ENCODE measurements at regions not wholly inside any gene's neighbourhood (a gene's known extent, or its start where the extent isn't known, plus 50 kb on each side); places are given as distances from the start of the nearest gene placed in this dataset.

DNA sequence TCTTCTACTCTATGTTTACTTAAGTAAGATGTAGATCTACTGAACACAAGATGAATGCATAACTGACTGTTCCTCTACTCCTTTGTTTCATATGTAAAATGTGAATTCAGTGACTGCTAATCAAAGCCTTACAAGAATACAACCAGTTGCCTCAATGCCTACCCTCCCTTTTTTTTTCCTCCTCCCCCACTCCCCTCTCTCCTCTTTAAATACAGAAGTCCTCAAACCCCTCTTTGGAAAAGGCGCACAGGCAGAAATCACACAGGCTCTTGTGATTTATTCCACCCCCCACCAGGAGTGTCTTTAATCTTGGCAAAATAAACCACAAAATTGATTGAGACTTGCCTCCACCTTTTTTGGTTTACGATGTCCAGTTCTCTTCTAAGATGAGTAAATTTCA is 398.5 kb downstream of the DMAC1 start:
- no peak for DNase-seq (ENCODE audit: low read depth, low spot score)
- TF ChIP-seq, protein P1, sequence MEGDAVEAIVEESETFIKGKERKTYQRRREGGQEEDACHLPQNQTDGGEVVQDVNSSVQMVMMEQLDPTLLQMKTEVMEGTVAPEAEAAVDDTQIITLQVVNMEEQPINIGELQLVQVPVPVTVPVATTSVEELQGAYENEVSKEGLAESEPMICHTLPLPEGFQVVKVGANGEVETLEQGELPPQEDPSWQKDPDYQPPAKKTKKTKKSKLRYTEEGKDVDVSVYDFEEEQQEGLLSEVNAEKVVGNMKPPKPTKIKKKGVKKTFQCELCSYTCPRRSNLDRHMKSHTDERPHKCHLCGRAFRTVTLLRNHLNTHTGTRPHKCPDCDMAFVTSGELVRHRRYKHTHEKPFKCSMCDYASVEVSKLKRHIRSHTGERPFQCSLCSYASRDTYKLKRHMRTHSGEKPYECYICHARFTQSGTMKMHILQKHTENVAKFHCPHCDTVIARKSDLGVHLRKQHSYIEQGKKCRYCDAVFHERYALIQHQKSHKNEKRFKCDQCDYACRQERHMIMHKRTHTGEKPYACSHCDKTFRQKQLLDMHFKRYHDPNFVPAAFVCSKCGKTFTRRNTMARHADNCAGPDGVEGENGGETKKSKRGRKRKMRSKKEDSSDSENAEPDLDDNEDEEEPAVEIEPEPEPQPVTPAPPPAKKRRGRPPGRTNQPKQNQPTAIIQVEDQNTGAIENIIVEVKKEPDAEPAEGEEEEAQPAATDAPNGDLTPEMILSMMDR (IDR thresholded peaks at IDR 0.05; ENCODE audit: insufficient read depth, low read length, missing control alignments): no peak
- ChIA-PET CTCF (no interaction called here), POLR2A (no interaction called here)
- no peak overlapping the region for H3K4me3 ChIP-seq (ENCODE audit: low read depth, low read length)

DNA sequence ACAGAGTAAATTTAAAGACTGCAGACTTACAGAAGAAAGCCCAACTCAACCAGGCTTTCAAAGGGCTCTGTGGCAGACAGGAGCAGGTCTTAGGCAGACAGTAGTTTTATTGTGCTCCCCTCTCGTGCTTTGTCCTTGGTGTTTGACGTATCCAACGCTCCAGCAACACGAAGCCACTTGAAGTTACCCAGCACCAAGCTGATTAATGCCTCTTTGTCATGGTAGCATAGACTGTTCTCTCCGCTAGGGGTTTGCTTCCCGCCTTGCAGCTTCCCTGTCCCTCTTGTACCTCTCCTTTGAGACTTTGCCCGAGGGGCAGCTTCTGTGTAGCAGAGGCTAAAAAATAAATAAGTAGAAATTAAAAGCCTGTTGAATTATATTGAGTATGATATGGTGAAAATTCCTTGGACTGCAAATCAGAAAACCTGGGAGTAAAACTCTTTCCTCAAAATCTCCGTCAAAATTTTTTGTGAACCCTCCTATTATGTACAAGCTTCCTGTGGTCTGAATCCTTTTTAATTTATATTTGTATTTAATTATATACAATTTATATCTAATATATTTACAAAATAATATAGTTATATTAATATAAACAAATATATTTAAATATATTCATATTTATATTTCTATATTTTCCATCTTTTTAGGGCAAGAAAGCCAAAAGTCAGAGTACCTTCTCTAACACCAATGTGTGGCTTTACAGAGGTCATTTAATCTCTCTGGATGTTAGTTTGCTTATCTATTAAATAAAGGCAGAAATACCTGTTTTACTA is 405.4 kb downstream of the DMAC1 start:
- no peak overlapping the region for H3K4me3 ChIP-seq (ENCODE audit: low read depth, low read length)
- ChIA-PET POLR2A (interaction anchor here (0.6 kb wide), 1 partner anchor 378 kb away, joined by 3 read pairs; no protein-coding TSS in a partner anchor), CTCF (no interaction called here)
- DNase-seq (ENCODE audit: low read depth, low spot score): no peak
- TF ChIP-seq, protein P1 (IDR thresholded peaks at IDR 0.05; ENCODE audit: insufficient read depth, low read length, missing control alignments): no peak

DNA sequence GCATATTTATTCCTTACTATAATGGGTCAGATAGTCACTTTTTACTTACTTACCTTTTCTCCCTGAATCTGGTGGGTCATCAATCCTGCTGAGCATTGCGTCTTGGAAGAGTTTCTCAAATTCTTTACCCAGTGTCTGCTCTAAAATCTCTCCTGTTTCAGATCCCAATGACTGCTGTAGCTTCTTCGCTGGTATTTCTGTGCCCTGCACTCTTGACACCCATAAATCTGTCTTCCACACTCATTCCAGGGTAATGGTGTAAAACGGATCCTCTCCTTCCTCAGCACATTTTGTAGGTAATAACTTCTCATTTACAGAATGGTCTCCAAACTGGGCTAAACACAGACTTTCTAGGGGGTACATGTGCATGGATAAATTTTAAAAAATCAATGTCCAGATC is 407.4 kb downstream of the DMAC1 start:
- POLR2A ChIA-PET: no interaction called here
- DNase-seq (ENCODE audit: low read depth, low spot score): no peak
- CTCF ChIA-PET: no interaction called here
- H3K4me3 ChIP-seq (ENCODE audit: low read depth, low read length): no peak overlapping the region
- TF ChIP-seq, protein P1 (IDR thresholded peaks at IDR 0.05; ENCODE audit: insufficient read depth, low read length, missing control alignments): no peak

DNA sequence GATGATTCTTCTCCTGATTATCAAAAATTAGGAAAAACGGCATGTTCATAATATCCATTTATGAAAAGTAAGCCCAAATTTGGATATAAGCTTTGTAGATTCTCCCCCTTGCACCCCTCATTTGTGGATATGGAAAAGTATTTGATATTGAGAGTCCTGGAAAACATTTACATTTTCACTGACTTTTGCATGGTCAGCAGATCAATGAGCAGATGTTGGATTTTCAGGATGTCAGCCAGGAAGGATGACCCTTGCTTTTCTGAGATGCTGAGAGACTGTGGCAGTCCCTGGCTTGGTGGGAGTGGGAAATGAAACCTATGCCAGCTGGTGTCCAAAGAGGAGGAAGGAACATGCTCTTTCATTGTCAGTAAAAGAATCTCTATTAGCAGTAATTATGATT is 410.8 kb downstream of the DMAC1 start:
- CTCF ChIA-PET: no interaction called here
- no peak for DNase-seq (ENCODE audit: low read depth, low spot score)
- POLR2A ChIA-PET: no interaction called here
- TF ChIP-seq, protein P1 (IDR thresholded peaks at IDR 0.05; ENCODE audit: insufficient read depth, low read length, missing control alignments): no peak
- H3K4me3 ChIP-seq (ENCODE audit: low read depth, low read length): no peak overlapping the region

DNA sequence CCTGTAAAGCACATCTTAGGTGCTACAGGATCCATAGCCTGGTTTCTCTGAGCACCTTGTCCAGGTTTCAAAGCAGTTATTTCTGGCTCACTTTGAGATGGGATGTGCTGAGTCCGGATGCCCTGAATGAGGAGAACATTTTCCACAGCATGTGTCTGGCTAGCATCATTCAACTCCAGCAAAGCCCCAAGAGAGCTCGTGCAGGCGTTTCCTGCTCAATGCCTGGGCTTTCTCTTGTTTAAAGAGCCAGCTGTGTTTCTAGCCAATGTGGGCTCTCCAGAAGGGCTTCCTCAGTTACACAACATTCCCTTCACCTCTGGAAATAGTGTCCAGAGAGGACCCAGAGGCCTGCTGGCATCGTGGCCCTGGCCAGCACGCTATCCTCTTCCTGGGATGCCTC is 411.7 kb downstream of the DMAC1 start:
- ChIA-PET CTCF (no interaction called here), POLR2A (no interaction called here)
- TF ChIP-seq, protein P1 (IDR thresholded peaks at IDR 0.05; ENCODE audit: insufficient read depth, low read length, missing control alignments): no peak
- DNase-seq (ENCODE audit: low read depth, low spot score): no peak
- no peak overlapping the region for H3K4me3 ChIP-seq (ENCODE audit: low read depth, low read length)

DNA sequence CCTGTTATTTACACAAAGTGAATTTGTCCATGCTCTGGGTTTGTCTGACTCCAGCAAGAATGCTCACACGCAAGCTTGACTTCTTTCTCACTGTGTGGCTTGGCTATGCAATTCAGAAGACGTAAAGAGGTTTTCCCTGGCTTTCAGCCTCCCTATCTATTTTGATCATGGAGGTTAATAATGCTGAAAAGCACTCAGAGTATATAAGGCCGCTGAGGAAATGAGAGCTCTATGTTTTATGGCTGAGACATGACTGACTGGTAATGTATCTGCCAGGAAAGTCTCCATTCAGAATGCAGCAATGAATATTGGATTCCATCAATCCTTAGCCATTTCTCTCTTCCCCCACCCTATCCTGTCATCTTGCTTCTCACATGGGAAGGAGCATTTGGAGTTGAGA is 417.3 kb downstream of the DMAC1 start:
- H3K4me3 ChIP-seq (ENCODE audit: low read depth, low read length): no peak overlapping the region
- CTCF ChIA-PET: no interaction called here
- DNase-seq (ENCODE audit: low read depth, low spot score): no peak
- POLR2A ChIA-PET: no interaction called here
- TF ChIP-seq, protein P1 (IDR thresholded peaks at IDR 0.05; ENCODE audit: insufficient read depth, low read length, missing control alignments): no peak
